HS-5 (cell line): ENCODE measurements at regions not wholly inside any gene's neighbourhood (a gene's known extent, or its start where the extent isn't known, plus 50 kb on each side); places are given as distances from the start of the nearest gene placed in this dataset.
A peak's percentile ranks its signal among the peaks of the same experiment; 100 is the strongest.
"Not testable (repeated sequence)": the region's sequence is repeated elsewhere in the genome, so short reads cannot be mapped to it uniquely, and the experiment has no call there.

Experiments used
- DNase-seq: peaks from one replicate; pipeline ENCODE4 v3.0.0-alpha.2; 2012; ENCODE audit warnings: low read depth

DNA sequence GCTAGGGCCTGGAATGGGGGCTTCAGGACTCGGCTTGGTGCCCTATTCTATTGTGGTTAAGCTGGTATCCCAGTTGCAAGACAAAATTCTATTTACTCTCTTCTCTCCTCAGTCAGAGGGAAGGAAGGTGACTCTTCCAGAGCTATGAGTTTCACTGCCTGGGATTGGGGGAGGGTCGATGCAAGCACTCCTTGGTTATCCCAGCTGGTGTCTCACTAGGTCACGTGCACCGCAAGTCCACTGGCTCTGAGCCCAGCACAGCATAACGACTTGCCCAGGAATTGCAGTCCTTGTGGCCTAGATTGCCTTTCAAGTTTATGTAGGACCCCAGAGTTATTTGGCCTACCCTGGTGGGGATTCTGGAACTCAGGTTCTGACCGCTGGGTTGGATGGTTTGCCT lies 958.8 kb downstream of the IGSF11 start:
- no peak for DNase-seq

DNA sequence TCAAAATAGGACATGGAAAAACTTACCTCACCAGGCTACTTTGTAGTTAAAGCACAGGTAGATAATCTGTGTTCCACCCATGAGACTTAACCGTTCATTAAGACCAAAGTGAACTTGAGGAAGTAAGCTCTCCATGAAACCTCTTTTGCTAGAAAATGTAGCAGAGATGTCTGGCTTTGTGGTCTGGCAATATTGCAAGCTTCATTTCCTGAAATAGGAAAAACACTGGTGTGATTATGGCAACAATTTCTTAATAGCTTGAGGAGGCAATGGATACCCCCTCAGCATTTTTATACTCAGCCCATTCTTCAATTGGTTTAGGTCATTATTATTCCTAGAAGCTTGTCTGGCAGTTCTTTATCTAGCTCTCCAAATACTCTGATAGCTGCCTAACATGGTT lies 957.3 kb downstream of the IGSF11 start:
- DNase-seq: no peak

DNA sequence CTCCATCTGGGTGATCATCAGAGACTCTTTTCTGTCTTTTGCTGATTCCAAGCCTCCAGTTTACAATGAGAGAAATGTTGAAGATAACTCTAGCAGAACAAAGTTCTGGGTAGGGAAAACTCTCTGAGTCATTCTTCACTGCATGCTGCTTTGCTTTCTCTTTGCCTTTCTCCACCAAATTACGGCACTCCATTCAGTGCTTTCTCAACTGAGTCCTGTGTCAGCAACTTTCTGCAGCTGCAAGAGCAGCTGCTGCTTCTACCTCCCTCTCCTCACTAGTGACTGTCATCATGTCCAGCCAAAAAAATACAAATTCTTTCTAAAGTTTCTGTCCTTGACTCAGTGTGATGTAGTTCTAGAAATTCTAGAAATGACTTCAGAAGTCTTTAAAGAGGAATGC lies 953.8 kb downstream of the IGSF11 start:
- DNase-seq: no peak

DNA sequence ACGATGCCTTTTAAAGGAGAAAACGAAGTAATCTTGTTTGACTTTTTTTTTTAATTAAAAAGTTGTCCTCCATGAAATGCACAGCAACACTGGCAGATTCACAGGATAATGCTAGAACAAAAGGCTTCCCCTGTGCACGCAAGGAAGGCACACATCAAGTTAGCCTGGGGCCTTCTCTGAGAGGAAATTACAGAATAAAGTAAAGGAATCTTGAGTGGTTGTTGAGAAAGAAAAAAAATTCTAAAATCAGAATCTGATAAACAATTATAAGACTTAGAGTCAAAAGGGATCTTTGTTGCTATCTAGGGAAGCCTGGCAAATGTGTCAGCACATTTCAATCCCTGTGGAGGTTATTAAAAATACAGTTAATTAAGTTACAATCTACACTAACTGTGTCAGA lies 946.0 kb downstream of the IGSF11 start:
- DNase-seq: no peak

DNA sequence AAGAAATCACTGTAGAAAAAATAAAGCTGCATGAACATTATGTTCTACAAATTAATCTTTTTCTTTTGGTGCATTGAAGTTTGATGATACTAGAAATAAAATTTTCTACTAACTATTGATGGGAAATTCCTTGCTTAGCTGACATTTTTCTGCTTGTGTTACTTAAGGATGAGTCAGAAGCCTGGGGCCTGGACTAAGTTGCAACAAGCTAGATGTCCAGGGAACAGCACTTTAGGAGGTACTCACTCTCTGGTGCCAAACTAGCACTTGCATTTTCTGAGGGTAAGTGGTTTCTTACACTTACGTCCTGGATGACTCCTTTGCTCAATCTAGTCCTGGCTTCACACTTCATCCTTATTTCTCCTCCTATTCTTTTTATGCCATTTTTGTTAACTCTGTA lies 945.1 kb downstream of the IGSF11 start:
- DNase-seq: peak; percentile 18

DNA sequence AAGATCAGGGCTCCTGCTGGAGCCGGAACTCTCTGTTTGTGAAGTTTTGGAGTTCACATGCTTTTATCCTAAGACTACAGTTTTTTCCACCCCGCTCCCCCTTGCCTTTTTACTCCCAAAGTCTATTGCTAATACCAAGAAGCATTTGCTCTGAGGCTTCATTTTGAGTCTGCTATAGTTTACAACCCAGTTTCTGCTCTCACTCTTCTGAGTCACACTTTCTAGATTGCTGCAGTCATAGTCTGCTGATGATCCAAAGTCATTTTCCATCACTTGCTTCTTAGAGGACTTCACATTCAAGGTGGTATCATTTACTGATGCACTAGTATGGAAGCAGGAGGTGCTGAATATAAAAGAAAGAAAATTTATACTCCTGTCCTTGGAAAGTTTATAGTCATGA lies 937.4 kb downstream of the IGSF11 start:
- DNase-seq: no peak

DNA sequence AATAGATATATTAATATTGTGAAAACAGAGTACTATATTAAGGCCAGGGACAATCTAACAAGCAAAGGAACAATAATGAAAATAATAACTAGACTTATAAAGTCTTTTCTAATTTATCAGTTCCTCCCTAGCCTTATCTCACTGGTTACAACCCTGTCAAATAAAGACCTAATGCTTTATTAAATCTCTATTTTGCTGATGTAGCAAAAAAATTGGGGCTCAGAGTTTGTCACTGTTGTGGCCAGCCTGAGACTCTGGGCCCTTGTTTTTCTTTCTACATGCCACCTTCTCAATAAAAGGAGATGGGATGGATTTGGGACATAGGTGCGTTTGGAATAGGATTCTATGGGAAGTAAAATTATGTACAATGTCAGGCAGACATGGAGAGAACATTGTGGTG lies 937.0 kb downstream of the IGSF11 start:
- DNase-seq: no peak

DNA sequence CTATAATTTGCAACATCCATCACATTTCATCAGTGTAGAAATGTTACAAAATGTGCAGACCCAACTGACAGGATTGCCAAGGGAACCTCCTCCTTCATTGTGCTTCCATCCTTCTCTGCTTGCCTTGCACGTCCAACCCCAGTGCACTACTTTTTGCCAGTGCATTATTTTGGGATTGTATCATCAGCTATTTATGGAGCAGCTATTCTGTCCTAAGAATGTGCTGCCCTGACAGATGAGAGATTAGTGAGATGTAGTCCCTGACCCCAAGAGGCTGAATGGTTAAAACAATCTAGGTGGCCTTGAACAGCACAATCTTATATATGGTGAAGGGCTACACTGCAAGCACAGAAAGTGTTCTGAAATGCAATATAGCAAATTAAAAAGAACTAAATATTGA lies 935.8 kb downstream of the IGSF11 start:
- no peak for DNase-seq

DNA sequence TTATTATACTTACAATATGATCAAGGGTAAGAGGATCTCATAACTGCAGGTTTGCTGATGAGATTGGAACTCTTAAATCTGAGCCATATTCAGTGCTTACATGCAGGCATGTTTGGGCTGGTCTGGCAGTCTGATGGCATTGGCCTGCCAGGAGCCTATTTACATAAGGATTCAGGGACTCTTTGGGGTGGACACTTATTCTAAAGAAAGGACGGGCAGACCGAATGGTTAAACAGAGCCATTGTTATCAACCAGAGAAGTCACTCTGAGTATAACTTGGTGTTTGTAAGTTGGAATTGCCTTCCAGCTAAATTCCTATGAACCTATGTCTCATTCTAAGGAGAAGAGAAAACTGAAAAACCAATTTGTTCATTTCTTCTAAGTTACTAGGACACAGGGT lies 932.8 kb downstream of the IGSF11 start:
- DNase-seq: no peak

DNA sequence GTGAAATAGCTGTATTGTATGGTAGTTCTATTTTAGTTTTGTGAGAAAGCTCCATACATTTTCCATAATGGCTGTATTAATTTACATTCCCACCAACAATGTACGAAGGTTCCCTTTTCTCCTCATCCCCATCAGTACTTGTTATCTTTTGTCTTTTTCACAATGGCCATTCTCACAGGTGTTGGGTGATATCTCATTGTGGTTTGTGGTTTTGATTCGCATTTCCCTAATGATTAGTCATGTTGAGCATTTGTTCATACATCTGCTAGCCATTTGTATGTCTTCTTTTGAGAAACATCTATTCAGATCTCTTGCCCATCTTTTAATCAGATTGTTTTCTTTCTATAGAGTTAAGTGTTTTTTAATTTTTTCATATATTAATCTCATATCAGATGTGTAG lies 931.9 kb downstream of the IGSF11 start:
- DNase-seq: peak; percentile 39

DNA sequence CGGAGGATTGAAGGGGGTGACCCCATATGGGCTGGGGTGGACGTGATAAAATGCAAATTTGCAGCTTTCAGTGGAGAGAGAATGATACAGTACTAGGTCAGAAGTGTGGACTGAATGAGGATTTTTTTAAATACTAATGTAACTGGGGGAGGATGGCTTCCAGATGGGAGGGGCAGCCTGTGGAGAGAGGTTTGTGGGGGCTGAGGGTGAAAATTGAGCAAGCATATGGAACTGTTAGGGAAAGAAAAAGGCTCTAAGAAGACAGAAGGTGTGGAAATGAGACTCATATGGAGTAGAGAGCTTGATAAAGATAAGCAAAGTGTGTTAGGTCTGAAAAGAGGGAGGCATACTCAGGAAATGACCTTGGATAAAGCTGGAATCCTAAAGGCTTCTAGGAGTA lies 926.4 kb downstream of the IGSF11 start:
- DNase-seq: no peak

DNA sequence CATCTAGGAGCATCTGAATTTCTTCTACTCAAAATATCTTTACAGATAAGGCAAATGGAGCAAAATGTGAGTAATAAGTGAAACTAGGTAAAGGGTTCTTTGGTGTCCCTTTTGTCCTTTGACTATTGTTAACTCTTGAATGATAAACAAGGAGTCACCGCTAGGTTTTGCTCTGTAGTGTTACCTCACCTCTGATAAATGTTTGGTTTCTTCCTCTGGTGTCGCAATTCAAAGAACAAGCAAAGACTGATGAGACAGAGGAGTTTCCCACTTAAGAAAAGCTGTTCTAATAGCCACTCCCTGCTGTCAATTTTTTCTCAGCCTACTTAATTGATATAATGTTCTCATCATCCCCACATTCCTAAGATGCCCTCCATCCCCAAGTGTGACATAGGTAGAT lies 925.9 kb downstream of the IGSF11 start:
- DNase-seq: no peak

DNA sequence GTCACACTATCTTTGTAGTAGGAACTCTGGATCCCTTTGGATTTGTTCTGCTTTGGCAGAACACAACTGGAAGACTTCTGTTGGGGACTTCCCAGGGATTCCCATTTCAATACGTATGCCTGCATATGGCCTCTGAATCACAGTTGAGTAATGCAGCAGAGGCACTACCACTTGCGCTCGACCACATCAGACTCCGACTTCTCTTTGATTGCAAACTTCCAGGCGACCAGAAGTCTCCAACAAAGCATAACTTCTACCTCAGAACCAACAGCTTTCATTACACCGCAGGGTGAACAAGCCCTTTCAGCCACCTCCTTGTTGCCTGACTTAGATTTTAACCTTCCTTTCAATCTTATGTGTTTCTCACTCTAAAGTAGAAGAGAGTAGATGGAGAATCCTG lies 924.4 kb downstream of the IGSF11 start:
- DNase-seq: peak; percentile 33

DNA sequence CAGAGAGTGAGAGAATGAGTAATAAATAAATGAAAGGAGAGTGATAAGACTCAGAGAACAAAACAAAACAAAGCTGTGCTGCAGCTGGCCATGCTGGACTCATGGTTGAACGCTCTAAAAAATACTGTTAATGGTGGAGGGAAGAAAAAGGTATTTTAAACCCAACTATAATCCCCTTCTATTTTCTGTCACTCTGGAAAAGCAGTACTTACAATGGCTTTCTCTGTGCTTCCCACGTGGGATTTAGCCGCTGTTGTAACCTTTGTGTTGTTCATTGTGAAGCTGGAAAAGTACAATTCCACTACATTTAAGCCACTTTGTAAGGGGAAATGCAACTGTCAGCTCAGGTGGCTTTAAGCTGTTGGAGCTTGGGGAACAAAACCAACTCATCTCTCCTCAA lies 917.7 kb downstream of the IGSF11 start:
- no peak for DNase-seq

DNA sequence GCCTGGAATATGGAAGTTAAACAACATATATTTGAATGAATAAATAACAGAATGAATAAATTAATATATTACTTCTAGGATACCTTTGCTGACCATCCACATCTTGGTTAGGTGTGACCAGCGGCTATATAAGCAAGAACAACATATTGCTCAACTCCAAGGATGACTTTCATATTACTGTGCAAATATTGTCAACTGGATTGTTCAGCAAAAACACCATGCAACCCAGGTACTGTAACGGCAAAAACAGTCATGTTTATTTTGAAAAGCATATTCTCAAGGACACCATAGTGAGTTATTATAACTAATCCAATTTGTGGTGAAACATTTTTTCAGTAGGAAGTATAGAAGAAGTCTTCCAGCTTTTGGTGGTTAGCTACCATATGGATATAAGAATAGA lies 907.9 kb downstream of the IGSF11 start:
- DNase-seq: no peak

DNA sequence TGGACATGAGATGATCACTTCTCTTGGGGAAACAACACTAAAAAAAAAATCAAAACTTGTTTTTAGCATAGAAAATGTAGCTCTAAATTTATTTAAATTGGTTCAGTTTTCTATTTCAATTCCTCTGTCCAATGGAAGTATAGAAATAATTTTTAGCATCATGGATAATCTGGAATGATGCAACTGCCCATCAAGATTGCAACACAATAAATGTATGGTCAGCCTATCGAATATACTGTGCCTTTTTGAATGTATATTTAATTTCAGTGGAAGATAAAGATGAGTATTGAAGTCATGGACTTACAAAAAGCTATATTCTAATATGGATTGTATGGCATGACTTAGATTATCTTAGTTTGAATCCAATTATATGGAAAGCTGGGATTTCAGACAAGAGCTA lies 906.7 kb downstream of the IGSF11 start:
- DNase-seq: no peak

DNA sequence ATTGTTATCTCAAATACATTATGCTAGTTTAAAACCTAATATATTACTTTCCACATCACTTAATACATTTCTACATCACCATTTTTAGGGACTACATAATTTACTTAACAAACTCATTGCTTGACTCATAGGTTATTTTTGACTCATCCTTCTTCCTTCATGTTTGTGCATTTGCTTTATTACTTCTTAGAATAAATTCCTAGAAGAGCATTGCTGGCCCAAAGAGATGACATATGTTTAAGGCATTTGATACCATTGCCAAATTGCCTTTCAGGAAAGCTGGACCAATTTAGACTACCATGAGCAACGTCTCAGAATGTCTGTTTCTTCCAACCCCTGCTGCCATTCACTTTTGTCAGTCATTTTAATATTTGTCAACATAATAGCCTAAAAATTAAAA lies 905.8 kb downstream of the IGSF11 start:
- peak; percentile 83 for DNase-seq

DNA sequence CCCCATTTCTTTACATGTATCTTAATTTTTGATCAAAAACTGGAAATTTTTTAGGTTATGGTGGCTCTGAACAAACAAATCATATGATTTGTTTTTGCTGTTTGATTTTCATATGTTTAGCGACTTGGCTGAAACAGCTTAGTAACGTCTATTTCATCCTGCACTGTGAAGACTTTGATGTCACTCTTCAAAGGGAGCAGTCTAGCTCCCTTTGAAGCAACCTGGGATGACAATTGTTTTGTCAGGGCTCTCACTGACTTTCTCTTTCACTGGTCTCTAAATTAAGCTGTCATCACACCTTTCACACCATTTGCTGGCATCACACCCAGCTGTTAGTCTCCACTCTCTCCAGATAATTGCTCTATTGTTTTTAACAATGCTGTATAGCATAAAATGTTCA lies 896.9 kb downstream of the IGSF11 start:
- no peak for DNase-seq

DNA sequence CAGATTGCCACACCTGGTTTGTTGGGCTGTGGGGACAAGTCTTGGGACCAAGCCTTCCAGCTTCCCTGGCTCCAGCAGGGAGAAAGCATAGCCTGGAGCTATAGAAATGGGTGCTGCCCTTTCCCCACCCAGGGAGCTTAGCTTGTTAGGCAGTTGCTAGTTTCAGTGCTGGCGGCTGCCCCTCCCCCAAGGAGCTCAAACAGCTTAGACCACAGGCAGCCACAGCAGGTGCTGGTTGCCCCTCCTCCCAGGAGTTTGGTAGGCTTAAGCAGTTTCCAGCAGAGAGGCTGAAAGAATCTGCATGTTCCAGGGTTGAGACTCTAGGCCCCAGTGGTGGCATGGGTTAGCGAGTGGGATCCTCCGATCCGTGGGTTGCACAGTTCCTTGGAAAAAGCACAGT lies 889.7 kb downstream of the IGSF11 start:
- DNase-seq: no peak

DNA sequence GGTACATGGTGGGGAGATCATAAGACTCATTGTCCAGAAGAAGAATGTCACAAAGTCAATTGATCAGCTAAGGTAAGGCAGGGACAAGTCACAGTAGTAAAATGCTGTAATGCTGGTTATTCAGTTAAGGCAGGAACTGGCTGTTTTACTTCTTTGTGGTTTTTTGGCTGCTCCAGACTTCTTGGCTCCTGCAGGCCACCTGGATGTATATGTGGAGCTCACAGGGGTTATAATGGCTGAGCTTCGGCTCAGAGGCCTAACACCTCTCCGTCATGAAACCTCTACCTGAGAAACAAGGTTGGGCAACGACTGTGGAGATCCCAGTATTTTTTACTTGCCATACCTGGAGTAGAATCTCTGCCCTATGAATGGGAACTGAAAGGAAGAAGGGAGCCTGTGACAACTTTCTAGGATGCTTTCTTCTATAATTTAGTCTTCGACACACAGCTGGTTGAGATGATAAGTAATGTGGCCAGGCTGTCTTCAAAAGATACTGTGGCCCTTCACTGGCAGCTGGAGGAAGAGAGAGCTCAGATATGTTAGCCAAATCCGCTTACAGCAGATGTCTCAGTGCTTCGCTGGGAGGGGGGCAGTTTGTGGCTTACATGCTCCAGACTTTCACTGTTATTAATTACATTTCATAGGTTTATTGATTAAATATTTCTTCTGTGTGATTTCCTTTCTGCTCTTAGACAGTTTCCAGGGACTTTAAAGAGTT lies 887.8 kb downstream of the IGSF11 start:
- no peak for DNase-seq

DNA sequence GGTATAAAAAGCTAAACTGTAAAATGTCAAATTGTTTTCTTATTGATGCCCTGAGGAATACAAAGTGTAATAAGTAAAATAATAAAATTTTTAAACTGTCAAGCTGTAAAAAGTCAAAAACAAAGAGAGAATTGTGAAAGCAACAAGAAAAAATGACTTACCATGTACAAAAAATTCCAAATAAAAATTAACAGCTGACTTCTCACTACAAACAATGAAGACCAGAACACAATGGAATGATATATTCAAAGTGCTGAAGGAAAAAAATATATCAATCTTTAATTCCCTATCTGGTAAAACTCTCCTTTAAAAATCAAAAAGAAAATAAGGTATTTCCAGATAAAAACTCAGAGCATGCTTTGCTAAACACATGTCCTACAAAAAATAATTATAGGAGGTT lies 883.5 kb downstream of the IGSF11 start:
- no peak for DNase-seq

DNA sequence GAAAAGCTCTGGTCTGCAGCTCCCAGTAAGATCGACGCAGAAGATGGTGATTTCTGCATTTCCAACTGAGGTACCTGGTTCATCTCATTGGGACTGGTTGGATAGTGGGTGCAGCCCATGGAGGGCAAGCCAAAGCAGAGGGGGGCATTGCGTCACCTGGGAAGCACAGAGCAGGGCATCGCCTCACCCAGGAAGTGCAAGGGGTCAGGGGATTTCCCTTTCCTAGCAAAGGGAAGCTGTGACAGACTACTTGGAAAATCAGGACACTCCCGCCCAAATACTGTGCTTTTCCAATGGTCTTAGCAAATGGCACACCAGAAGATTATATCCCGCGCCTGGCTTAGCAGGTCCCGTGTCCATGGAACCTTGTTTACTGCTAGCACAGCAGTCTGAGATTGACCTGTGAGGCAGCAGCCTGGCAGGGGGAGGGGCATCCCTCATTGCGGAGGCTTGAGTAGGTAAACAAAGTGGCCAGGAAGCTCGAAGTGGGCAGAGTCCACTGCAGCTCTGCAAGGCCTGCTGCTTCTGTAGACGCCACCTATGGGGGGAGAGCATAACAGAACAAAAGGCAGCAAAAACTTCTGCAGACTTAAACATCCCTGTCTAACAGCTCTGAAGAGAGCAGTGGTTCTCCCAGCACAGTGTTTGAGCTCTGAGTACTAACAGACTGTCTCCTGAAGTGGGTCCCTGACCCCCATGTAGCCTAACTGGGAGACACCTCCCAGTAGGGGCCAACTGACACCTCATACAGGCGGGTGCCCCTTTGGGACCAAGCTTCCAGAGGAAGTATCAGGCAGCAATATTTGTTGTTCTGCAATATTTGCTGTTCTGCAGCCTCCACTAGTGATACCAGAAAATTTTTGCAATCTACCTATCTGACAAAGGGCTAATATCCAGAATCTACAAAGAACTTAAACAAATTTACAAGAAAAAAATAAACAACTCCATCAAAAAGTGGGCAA lies 871.7 kb downstream of the IGSF11 start:
- DNase-seq: not testable (repeated sequence)

DNA sequence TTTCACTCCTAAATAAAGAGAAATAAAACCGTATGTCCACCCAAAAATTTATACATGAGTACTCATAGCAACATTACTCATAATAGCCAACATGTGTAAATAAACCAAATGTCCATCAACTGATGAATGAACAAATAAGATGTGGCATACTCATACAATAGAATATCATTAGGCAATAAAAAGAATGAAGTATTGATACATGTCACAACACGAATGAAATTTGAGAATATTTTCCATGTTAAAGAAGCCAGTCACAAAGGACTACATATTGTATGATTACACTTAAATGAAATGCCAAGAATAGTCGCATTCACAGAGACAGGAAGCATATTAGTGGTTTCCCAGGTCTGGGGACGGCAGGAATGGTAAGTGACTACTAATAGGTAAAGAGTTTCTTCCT lies 869.2 kb downstream of the IGSF11 start:
- DNase-seq: no peak

DNA sequence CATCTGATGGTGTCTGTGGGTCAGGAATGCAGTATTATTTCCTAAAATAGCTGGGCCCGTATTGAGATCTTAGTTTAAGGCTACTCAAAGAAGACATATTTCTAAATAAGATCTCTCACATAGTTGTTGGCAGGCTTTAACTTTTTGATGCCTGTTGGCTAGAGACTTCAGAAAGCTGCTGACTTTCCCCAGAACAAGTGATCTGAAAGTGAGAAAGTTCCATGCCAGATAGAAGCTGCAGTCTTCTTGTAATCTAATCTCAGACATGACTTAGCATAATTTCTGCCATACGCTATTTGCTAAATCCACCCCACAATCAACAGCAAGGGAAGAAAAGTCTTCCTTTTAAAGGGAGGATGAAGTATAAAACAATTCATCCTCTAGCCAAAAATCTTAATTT lies 867.1 kb downstream of the IGSF11 start:
- no peak for DNase-seq
